Prostate gland (tissue), 2 donors: ENCODE measurements at regions not wholly inside any gene's neighbourhood (a gene's known extent, or its start where the extent isn't known, plus 50 kb on each side); places are given as distances from the start of the nearest gene placed in this dataset.

ENCODE experiments used
- DNase-seq: peaks from one replicate; pipeline ENCODE4 v3.0.0-alpha.2; 2019; ENCODE audit warnings: low spot score
- H3K27ac ChIP-seq, 2 donors: fragments of 200-600 bp; sonication (generic); 2 replicates each; pipeline ENCODE4 v1.5.1; 2017 to 2019
- H3K27me3 ChIP-seq: fragments of 200-600 bp; sonication (generic); replicated peaks from 2 replicates; pipeline ENCODE4 v1.5.1; 2019; ENCODE audit not compliant: insufficient read depth
- H3K36me3 ChIP-seq, 2 donors: fragments of 200-600 bp; sonication (generic); 1 replicate in 1 of 2; 2 replicates in 1 of 2; pipeline versions ENCODE4 v1.5.1 to v1.8.1; 2017 to 2019
- H3K4me1 ChIP-seq: fragments of 200-600 bp; sonication (generic); replicated peaks from 2 replicates; pipeline ENCODE4 v1.5.1; 2019
- H3K4me3 ChIP-seq, 2 donors: fragments of 200-600 bp; sonication (generic); 2 replicates each; pipeline ENCODE4 v1.5.1; 2017 to 2019
- H3K9me3 ChIP-seq: fragments of 200-600 bp; sonication (generic); 2 replicates; pipeline ENCODE4 v1.5.1; 2017
- POLR2A ChIP-seq: fragments of 450-650 bp; IDR thresholded peaks from one replicate; pipeline ENCODE4 v1.6.1; 2016; ENCODE audit warnings: antibody characterized with exemption, mild to moderate bottlenecking
- POLR2AphosphoS5 ChIP-seq: sonication (generic); formaldehyde crosslinking; IDR thresholded peaks from one replicate; pipeline ENCODE4 v1.6.1; 2017; ENCODE audit warnings: antibody characterized with exemption
- WGBS: methylation state at CpG from one replicate; pipeline ENCODE4 v1.1.5; 2018; 5-methylcytosine and 5-hydroxymethylcytosine counted together
- intact Hi-C: fragments of 100-400 bp; cut with DNase I; formaldehyde crosslinking; loops from one replicate; pipeline ENCODE4 v1.14.2; 2022
- TF ChIP-seq, protein P1 (sequence below), 4 experiments: fragments of 200-600 bp in 2 of 4; fragments of 450-650 bp in 2 of 4; sonication (generic) in 2 of 4; IDR thresholded peaks; 1 replicate in 3 of 4; 2 replicates in 1 of 4; pipeline ENCODE4 v1.5.1; 2016 to 2019; ENCODE audit warnings: antibody characterized with exemption in 4 of 4, mild to moderate bottlenecking in 2 of 4, moderate library complexity in 2 of 4

DNA sequence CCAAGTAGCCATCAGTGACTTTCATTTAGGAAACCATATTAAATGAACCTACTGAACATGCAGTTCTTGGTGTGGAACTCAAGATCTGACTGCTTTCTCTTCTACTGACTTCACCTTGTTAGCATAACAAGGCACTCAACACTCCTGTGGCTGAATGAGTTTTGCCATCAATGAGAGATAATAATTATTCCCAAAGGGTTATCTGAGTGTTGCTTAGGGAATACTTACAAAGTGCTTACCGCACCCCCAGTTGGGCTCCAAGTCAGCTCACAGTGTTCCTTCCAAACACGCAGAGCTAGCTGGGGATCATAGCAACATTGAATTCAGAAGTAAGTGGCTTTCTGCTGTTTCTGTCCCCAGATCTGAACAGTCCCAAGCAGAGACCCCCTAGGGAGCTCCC is 182.9 kb downstream of the SREK1 start:
- Histone ChIP-seq H3K36me3 (no peaks in the 10 kb centered on the region), H3K4me1 (no peaks in the 10 kb centered on the region), H3K9me3 (no peaks in the 10 kb centered on the region), H3K27ac (no peak overlapping the region), H3K27me3 (no peaks in the 10 kb centered on the region), H3K4me3 (no peak overlapping the region)
- intact Hi-C loops: no loop called here
- 44% methylated on average over 2 of the region's 2 CpGs for WGBS
- TF ChIP-seq POLR2A: no peak
- TF ChIP-seq POLR2AphosphoS5: no peak
- TF ChIP-seq, protein P1, sequence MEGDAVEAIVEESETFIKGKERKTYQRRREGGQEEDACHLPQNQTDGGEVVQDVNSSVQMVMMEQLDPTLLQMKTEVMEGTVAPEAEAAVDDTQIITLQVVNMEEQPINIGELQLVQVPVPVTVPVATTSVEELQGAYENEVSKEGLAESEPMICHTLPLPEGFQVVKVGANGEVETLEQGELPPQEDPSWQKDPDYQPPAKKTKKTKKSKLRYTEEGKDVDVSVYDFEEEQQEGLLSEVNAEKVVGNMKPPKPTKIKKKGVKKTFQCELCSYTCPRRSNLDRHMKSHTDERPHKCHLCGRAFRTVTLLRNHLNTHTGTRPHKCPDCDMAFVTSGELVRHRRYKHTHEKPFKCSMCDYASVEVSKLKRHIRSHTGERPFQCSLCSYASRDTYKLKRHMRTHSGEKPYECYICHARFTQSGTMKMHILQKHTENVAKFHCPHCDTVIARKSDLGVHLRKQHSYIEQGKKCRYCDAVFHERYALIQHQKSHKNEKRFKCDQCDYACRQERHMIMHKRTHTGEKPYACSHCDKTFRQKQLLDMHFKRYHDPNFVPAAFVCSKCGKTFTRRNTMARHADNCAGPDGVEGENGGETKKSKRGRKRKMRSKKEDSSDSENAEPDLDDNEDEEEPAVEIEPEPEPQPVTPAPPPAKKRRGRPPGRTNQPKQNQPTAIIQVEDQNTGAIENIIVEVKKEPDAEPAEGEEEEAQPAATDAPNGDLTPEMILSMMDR (IDR thresholded peaks at IDR 0.05): no peak
- no peak for DNase-seq

DNA sequence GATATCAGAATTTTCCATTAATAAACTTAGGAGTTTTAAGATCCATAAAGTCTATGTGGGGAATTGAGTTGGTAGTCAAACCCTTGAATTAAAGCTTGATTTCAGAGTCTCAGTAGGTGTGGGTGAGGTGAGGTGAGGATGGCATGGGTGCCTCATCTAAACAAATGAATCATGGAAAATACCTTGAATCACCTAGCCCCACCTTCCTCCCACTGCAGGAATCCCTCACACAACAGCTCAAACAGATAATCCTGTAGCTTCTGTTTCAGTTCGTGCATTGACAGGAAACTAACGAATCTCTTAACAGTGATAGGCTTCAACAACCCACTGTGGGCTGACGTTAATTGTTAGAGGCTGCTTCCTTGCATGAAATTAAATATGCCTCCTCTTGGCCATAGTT is 185.0 kb downstream of the SREK1 start:
- no peak for TF ChIP-seq POLR2AphosphoS5
- TF ChIP-seq, protein P1 (IDR thresholded peaks at IDR 0.05): no peak
- no peak for TF ChIP-seq POLR2A

DNA sequence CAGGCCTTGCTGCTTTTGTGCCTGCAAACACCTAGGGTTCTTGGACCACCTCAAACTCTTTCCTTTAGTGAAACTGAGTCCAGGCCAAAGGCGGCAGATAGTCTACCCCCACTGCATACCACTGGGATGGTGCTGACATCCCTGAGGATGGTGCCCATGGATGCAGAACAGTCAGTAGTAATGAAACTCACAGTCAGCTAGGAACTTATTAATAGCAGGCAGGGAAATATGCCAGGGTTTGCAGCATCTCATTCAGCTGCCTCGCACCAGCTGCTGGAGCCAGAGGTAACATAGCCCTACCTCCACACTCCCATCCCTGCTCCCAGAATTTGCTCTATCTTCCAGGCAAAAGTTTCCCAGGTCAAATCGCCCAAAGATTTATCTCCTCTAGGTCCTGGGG is 189.1 kb downstream of the SREK1 start:
- no peaks in the 10 kb centered on the region for H3K36me3 ChIP-seq
- TF ChIP-seq POLR2A (no peak), POLR2AphosphoS5 (no peak)
- TF ChIP-seq, protein P1 (IDR thresholded peaks at IDR 0.05): no peak
- WGBS: 82% methylated on average over 3 of the region's 3 CpGs
- no peaks in the 10 kb centered on the region for H3K27me3 ChIP-seq
- no peak overlapping the region for H3K27ac ChIP-seq
- no peaks in the 10 kb centered on the region for H3K9me3 ChIP-seq
- H3K4me3 ChIP-seq: no peak overlapping the region
- intact Hi-C loops: no loop called here
- no peaks in the 10 kb centered on the region for H3K4me1 ChIP-seq
- DNase-seq: no peak

More for the DNA sequence above, 185.0 kb downstream of the SREK1 start:
- intact Hi-C loops: no loop called here
- Histone ChIP-seq H3K9me3 (no peaks in the 10 kb centered on the region), H3K4me1 (no peaks in the 10 kb centered on the region), H3K36me3 (no peaks in the 10 kb centered on the region), H3K4me3 (no peak overlapping the region), H3K27ac (no peak overlapping the region), H3K27me3 (no peaks in the 10 kb centered on the region)
- WGBS: 67% methylated on average over 3 of the region's 3 CpGs
- DNase-seq: no peak

DNA sequence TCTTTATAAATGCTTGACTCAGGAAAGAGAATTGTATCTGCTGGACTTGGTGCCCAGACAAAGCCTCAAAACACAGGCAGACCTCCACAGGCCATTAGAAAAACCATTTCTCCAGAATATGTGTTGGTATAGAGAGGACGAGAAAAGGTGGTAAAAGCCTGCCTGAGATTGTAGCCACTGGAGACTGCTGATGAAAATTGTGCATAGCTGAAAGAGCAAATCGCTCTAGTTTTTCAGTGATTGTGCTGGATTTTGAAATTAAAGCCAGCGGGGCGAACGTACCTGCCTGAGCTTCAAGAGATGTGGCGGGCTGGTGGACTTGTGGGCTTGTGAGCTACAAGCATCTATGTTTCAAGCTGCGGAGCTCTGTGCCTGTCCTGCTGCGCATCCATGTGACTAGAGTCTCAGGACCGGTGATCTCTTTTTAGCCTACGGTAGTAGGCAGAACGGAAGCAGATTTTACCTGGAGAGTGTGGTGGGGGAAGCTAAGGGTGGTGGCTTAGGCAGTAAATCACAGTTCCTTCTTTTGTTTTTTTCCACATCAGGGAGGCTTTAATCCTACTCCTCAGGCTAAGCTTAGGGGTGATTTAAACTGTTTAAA is 193.6 kb downstream of the SREK1 start:
- Histone ChIP-seq H3K27ac (no peak overlapping the region), H3K4me3 (no peak overlapping the region), H3K27me3 (no peaks in the 10 kb centered on the region), H3K36me3 (no peaks in the 10 kb centered on the region), H3K4me1 (no peaks in the 10 kb centered on the region), H3K9me3 (no peaks in the 10 kb centered on the region)
- DNase-seq: no peak
- TF ChIP-seq POLR2A (no peak), POLR2AphosphoS5 (no peak)
- TF ChIP-seq, protein P1 (IDR thresholded peaks at IDR 0.05): no peak
- intact Hi-C loops: no loop called here
- WGBS: 55% methylated on average over 11 of the region's 11 CpGs

DNA sequence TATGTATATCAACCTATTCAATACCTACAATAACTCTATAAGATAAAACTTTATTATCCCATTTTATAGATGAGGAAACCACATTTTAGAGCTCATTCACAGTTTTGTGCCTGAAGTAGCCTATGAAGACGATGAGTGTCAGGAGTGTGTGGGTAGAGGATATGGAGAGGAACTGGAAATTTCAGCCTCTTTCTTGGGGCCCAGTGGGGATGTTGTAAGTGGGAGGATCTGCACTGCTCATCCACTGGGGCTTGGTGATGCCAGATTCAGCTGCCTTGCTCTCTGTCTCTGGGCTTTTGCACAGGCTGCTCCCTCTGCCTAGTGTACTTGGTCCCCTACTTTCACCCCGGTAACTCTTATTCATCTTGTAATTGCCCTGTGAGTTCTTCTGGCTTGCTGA is 194.7 kb downstream of the SREK1 start:
- WGBS: 80% methylated on average over 2 of the region's 2 CpGs
- no peak for DNase-seq
- Histone ChIP-seq H3K4me1 (no peaks in the 10 kb centered on the region), H3K27ac (no peak overlapping the region), H3K27me3 (no peaks in the 10 kb centered on the region), H3K9me3 (no peaks in the 10 kb centered on the region), H3K4me3 (no peak overlapping the region), H3K36me3 (no peaks in the 10 kb centered on the region)
- TF ChIP-seq POLR2A: no peak
- no peak for TF ChIP-seq POLR2AphosphoS5
- TF ChIP-seq, protein P1 (IDR thresholded peaks at IDR 0.05): no peak
- intact Hi-C loops: no loop called here
